ENCODE measurements at regions not wholly inside any gene's neighbourhood (a gene's known extent, or its start where the extent isn't known, plus 50 kb on each side); places are given as distances from the start of the nearest gene placed in this dataset.

DNA sequence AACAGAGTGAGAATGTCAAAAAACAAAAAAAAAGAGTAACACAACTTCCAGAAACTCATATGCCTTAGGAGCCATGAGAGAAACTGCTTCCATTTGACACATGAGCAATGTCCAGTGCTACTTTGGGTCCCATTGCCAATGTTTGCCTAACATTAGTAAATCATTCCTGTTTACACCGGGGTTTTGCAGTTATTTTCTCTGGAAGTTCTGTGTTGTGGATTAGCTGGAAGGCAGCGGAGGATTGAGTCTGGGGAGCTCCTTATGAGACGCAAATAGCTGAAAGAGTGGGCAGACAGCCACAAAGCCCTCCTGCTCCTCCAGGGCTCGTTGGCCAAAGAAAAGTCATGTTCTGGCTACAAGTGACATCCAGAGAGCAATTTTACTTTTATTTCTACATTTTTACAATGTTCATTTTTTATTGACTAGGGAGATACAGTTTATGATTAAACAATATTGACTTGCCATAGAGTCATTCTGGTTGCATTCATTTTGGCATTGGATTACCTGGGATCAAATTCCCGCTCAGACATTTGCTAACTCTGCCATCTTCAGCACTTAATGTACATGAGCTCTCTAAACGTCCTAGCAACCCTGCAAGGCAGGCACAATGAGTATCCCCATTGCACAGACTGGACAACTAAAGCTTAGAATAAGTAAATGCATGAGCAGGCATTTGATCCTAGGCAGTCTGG, 66.4 kb upstream of the GALNT2 start:
- H3K79me2 ChIP-seq (ENCODE audit: control insufficient read depth, insufficient read depth, low read length): no peaks in the 10 kb centered on the region
- WGBS (ENCODE audit: insufficient coverage): 100% methylated on average over 2 of the region's 6 CpGs
- H3K9ac ChIP-seq (ENCODE audit: low read length): no peak overlapping the region
- H4K20me1 ChIP-seq (ENCODE audit: control insufficient read depth, insufficient read depth, low read length, poor library complexity, severe bottlenecking): no peaks in the 10 kb centered on the region
- Mint-ChIP-seq H3K27ac (no peak overlapping the region), H3K4me3 (no peak overlapping the region), H3K9me3 (ENCODE audit: insufficient read depth) (no peaks in the 10 kb centered on the region), H3K27me3 (peaks cover 13% of the 10 kb centered on the region), H3K4me1 (no peaks in the 10 kb centered on the region)
- H3K27ac ChIP-seq (ENCODE audit: low read length in 2 of 2): no peak overlapping the region
- intact Hi-C loops (cut with micrococcal nuclease): no loop called here
- no peaks in the 10 kb centered on the region for H3K36me3 ChIP-seq (replicated peaks in 1 of 2; ENCODE audit: control extremely low read depth in 1 of 2, control insufficient read depth in 1 of 2, extremely low read depth in 1 of 2, insufficient read depth in 2 of 2, low read length in 1 of 2)
- DNase-seq (no peak), ATAC-seq (ENCODE audit: low read depth) (no peak)
- no peaks in the 10 kb centered on the region for H3K4me1 ChIP-seq (ENCODE audit: control insufficient read depth in 2 of 2, insufficient read depth in 2 of 2, low read length in 2 of 2)
- H3K9me3 ChIP-seq (ENCODE audit: control extremely low read depth in 1 of 3, control insufficient read depth in 2 of 3, insufficient read depth in 1 of 3, low read length in 2 of 3): no peaks in the 10 kb centered on the region
- POLR2A ChIA-PET: no interaction called here
- H3K27me3 ChIP-seq (replicated peaks in 1 of 4; ENCODE audit: control extremely low read depth in 1 of 4, control insufficient read depth in 3 of 4, insufficient read depth in 4 of 4, low read length in 3 of 4): peaks cover 0 to 2% (median 0%) of the 10 kb centered on the region in 4 experiments
- H2AFZ ChIP-seq (ENCODE audit: insufficient read depth, low read depth, low read length, poor library complexity, severe bottlenecking): no peak overlapping the region
- TF ChIP-seq EZH2 (IDR thresholded peaks at IDR 0.05; ENCODE audit: borderline replicate concordance, insufficient read depth, low read depth, low read length, poor library complexity, severe bottlenecking): no peak
- TF ChIP-seq, protein P1, sequence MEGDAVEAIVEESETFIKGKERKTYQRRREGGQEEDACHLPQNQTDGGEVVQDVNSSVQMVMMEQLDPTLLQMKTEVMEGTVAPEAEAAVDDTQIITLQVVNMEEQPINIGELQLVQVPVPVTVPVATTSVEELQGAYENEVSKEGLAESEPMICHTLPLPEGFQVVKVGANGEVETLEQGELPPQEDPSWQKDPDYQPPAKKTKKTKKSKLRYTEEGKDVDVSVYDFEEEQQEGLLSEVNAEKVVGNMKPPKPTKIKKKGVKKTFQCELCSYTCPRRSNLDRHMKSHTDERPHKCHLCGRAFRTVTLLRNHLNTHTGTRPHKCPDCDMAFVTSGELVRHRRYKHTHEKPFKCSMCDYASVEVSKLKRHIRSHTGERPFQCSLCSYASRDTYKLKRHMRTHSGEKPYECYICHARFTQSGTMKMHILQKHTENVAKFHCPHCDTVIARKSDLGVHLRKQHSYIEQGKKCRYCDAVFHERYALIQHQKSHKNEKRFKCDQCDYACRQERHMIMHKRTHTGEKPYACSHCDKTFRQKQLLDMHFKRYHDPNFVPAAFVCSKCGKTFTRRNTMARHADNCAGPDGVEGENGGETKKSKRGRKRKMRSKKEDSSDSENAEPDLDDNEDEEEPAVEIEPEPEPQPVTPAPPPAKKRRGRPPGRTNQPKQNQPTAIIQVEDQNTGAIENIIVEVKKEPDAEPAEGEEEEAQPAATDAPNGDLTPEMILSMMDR (IDR thresholded peaks at IDR 0.05): no peak
- no peak overlapping the region for H3K4me3 ChIP-seq (ENCODE audit: control extremely low read depth in 1 of 5, extremely low read depth in 1 of 5, insufficient read depth in 1 of 5, low read depth in 2 of 5, low read length in 4 of 5)
- CTCF ChIA-PET: no interaction called here
- no peak overlapping the region for H3K4me2 ChIP-seq (replicated peaks; ENCODE audit: low read depth, low read length, poor library complexity, severe bottlenecking)

DNA sequence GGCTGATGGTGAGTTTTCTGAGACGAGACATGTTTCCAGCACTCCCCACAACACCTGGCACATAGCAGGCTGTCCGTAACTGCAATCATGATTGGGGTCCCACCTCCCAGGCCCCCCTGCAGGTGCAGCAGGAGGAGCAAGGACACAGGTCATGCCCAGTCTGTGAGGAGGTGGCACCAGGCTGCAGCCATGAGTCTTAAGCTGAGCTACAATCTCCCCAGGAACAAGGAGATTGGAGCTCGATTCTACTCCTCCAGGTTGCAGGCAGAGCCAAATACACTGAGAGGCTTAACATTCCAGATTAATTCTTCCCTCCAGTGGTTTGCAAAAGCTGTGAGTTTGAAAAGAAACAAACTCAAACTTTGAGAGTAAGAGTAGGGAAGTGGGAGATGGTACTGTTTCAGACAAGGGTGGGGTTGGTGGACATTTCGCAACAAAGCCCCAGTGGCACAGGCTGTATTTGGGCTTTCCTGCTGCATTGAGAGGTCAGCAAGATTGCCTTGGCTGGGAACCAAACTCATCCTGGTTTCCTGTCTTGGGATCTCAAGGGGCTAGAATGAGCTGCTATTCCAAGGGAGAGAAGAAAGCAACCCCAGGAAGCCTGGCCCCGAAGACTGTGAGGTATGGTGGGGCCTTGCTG, 64.8 kb upstream of the GALNT2 start:
- H4K20me1 ChIP-seq (ENCODE audit: control insufficient read depth, insufficient read depth, low read length, poor library complexity, severe bottlenecking): no peaks in the 10 kb centered on the region
- no peaks in the 10 kb centered on the region for H3K4me1 ChIP-seq (ENCODE audit: control insufficient read depth in 2 of 2, insufficient read depth in 2 of 2, low read length in 2 of 2)
- H3K9ac ChIP-seq (ENCODE audit: low read length): no peak overlapping the region
- no peak overlapping the region for H3K27ac Mint-ChIP-seq
- ChIA-PET POLR2A (no interaction called here), CTCF (interaction anchor here (0.6 kb wide), 1 partner anchor 125 kb away, joined by 4 read pairs; no protein-coding TSS in a partner anchor)
- no peak overlapping the region for H3K4me2 ChIP-seq (replicated peaks; ENCODE audit: low read depth, low read length, poor library complexity, severe bottlenecking)
- no peaks in the 10 kb centered on the region for H3K9me3 ChIP-seq (ENCODE audit: control extremely low read depth in 1 of 3, control insufficient read depth in 2 of 3, insufficient read depth in 1 of 3, low read length in 2 of 3)
- 83% methylated on average over 3 of the region's 5 CpGs for WGBS (ENCODE audit: insufficient coverage)
- H3K9me3 Mint-ChIP-seq (ENCODE audit: insufficient read depth): no peaks in the 10 kb centered on the region
- H3K4me1 Mint-ChIP-seq: no peaks in the 10 kb centered on the region
- no peak overlapping the region for H3K27ac ChIP-seq (ENCODE audit: low read length in 2 of 2)
- no peaks in the 10 kb centered on the region for H3K36me3 ChIP-seq (replicated peaks in 1 of 2; ENCODE audit: control extremely low read depth in 1 of 2, control insufficient read depth in 1 of 2, extremely low read depth in 1 of 2, insufficient read depth in 2 of 2, low read length in 1 of 2)
- ATAC-seq (ENCODE audit: low read depth) (no peak), DNase-seq (no peak)
- no peak overlapping the region for H2AFZ ChIP-seq (ENCODE audit: insufficient read depth, low read depth, low read length, poor library complexity, severe bottlenecking)
- peaks cover 24% of the 10 kb centered on the region for H3K27me3 Mint-ChIP-seq
- TF ChIP-seq EZH2 (IDR thresholded peaks at IDR 0.05; ENCODE audit: borderline replicate concordance, insufficient read depth, low read depth, low read length, poor library complexity, severe bottlenecking): no peak
- TF ChIP-seq, protein P1 (IDR thresholded peaks at IDR 0.05): no peak
- intact Hi-C loops (cut with micrococcal nuclease): no loop called here
- H3K4me3 Mint-ChIP-seq: no peak overlapping the region
- no peak overlapping the region for H3K4me3 ChIP-seq (ENCODE audit: control extremely low read depth in 1 of 5, extremely low read depth in 1 of 5, insufficient read depth in 1 of 5, low read depth in 2 of 5, low read length in 4 of 5)
- peaks cover 0 to 2% (median 0%) of the 10 kb centered on the region in 4 experiments for H3K27me3 ChIP-seq (replicated peaks in 1 of 4; ENCODE audit: control extremely low read depth in 1 of 4, control insufficient read depth in 3 of 4, insufficient read depth in 4 of 4, low read length in 3 of 4)
- H3K79me2 ChIP-seq (ENCODE audit: control insufficient read depth, insufficient read depth, low read length): no peaks in the 10 kb centered on the region

Measured in B cell (primary cell).